ENCODE measurements at regions not wholly inside any gene's neighbourhood (a gene's known extent, or its start where the extent isn't known, plus 50 kb on each side); places are given as distances from the start of the nearest gene placed in this dataset.
"Not testable (repeated sequence)": the region's sequence is repeated elsewhere in the genome, so short reads cannot be mapped to it uniquely, and the experiment has no call there.

DNA sequence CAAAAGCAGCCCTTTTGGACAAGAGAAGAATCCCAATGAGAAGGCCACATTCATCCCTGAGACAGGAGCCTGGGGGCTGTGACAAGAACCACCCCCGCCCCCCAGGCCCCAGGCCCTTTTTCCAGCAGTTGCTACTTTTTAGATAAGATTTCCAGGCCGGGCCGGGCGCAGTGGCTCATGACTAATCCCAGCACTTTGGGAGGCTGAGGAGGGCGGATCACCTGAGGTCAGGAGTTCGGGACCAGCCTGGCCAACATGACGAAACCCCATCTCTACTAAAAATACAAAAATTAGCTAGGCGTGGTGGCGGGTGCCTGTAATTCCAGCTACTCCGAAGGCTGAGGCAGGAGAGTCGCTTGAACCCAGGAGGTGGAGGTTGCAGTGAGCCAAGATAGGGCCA is 179.4 kb downstream of the SPATA31A1 start:
- H3K4me1 ChIP-seq (ENCODE audit: control insufficient read depth in 1 of 2, insufficient read depth in 2 of 2, low read length in 2 of 2); H3K4me3 ChIP-seq (replicated peaks in 1 of 3; ENCODE audit: low read depth in 2 of 3, low read length in 3 of 3); H3K4me1 Mint-ChIP-seq; intact Hi-C loops (cut with micrococcal nuclease); H3K4me2 ChIP-seq (replicated peaks; ENCODE audit: extremely low read depth, low read length, poor library complexity, severe bottlenecking); H3K27me3 Mint-ChIP-seq (ENCODE audit: low read depth in 3 of 3); H3K36me3 Mint-ChIP-seq; H3K36me3 ChIP-seq (replicated peaks in 1 of 2; ENCODE audit: control insufficient read depth in 1 of 2, insufficient read depth in 2 of 2, low read length in 2 of 2); H3K27me3 ChIP-seq (ENCODE audit: control insufficient read depth in 2 of 2, insufficient read depth in 2 of 2, low read length in 2 of 2); H3K27ac ChIP-seq (ENCODE audit: low read depth in 1 of 2, low read length in 2 of 2); H3K9me3 Mint-ChIP-seq; H3K79me2 ChIP-seq (ENCODE audit: insufficient read depth, low read length); H3K27ac Mint-ChIP-seq; DNase-seq; H3K9me3 ChIP-seq (replicated peaks in 1 of 2; ENCODE audit: control insufficient read depth in 1 of 2, insufficient read depth in 1 of 2, low read length in 2 of 2); H3K4me3 Mint-ChIP-seq; H2AFZ ChIP-seq (ENCODE audit: insufficient read depth, low read depth, low read length, poor library complexity, severe bottlenecking); H4K20me1 ChIP-seq (ENCODE audit: insufficient read depth, low read length); H3K9ac ChIP-seq (ENCODE audit: insufficient read depth, low read length, poor library complexity, severe bottlenecking): not testable (repeated sequence)
- no CpG with 5 or more reads among the region's 11 CpGs for WGBS (ENCODE audit: insufficient coverage)

DNA sequence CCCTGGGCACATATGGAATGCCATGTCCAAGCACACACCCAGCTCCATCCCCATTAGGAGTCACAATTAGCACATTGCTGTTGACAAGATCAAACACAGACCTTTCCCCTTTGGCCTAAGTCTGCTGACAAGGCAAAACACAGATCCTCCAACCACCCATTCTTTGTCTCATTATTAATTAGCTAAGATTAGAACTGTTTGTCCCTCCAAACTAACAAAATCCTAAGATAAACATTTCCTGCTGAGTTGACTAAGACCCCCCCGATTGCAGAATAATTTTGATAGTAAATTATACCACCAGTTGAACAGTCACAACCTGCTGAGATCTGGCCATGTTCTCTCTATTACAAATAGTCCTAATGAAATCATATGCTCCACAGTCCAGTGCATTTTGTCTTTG is 186.7 kb downstream of the SPATA31A1 start:
- H3K4me2 ChIP-seq (replicated peaks; ENCODE audit: extremely low read depth, low read length, poor library complexity, severe bottlenecking); H3K36me3 ChIP-seq (replicated peaks in 1 of 2; ENCODE audit: control insufficient read depth in 1 of 2, insufficient read depth in 2 of 2, low read length in 2 of 2); H3K27ac ChIP-seq (ENCODE audit: low read depth in 1 of 2, low read length in 2 of 2); H4K20me1 ChIP-seq (ENCODE audit: insufficient read depth, low read length); H3K4me1 ChIP-seq (ENCODE audit: control insufficient read depth in 1 of 2, insufficient read depth in 2 of 2, low read length in 2 of 2); H3K36me3 Mint-ChIP-seq; H3K9me3 ChIP-seq (replicated peaks in 1 of 2; ENCODE audit: control insufficient read depth in 1 of 2, insufficient read depth in 1 of 2, low read length in 2 of 2); H3K27ac Mint-ChIP-seq; H3K27me3 Mint-ChIP-seq (ENCODE audit: low read depth in 3 of 3); intact Hi-C loops (cut with micrococcal nuclease); H3K79me2 ChIP-seq (ENCODE audit: insufficient read depth, low read length); H3K27me3 ChIP-seq (ENCODE audit: control insufficient read depth in 2 of 2, insufficient read depth in 2 of 2, low read length in 2 of 2); H3K9ac ChIP-seq (ENCODE audit: insufficient read depth, low read length, poor library complexity, severe bottlenecking); DNase-seq; H3K4me3 ChIP-seq (replicated peaks in 1 of 3; ENCODE audit: low read depth in 2 of 3, low read length in 3 of 3); H2AFZ ChIP-seq (ENCODE audit: insufficient read depth, low read depth, low read length, poor library complexity, severe bottlenecking); H3K4me3 Mint-ChIP-seq; H3K4me1 Mint-ChIP-seq: not testable (repeated sequence)
- no CpG with 5 or more reads among the region's 1 CpG for WGBS (ENCODE audit: insufficient coverage)
- peaks cover 0 to 15% (median 9%) of the 10 kb centered on the region in 7 donors for H3K9me3 Mint-ChIP-seq

DNA sequence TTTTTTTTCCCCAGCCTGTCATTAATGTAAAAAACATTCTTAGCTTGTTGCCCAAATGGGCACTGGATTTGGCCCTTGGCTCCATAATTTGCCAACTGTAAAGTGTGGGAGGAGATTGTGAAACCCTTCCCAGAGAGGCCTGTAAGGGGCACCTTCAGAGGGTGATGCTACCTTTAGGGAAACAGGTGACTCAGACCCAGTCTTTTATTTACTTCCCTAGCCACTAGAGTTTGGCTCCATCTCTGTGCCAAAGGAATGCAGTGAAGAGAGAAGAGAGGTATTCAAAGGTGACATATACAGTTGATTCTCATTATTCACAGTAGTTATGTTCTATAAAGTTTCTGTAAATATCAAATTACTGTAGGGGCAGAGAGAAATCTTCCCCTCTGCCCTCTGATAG is 189.6 kb downstream of the SPATA31A1 start:
- H3K4me1 Mint-ChIP-seq: not testable (repeated sequence)

DNA sequence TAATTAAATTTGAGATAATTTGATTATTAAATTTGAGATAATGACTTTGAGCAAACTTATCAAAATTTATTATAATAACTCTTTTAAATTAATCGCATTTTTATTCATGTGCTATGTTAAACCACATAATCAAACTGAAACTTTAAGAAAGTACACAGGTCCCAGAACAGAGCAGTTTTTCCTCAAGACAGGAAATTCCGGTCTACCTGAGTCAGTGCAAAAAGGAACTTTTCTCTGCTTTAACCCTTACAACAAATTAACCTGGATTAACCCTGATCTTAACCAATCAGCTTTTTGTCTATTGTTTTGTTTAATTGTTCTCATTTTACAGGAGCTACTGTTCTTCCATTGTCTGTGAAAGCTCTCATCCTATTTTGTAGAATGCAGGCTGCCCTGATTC is 195.1 kb downstream of the SPATA31A1 start:
- H3K36me3 Mint-ChIP-seq; H3K27me3 ChIP-seq (ENCODE audit: control insufficient read depth in 2 of 2, insufficient read depth in 2 of 2, low read length in 2 of 2); H3K4me3 Mint-ChIP-seq; H3K27ac ChIP-seq (ENCODE audit: low read depth in 1 of 2, low read length in 2 of 2); H2AFZ ChIP-seq (ENCODE audit: insufficient read depth, low read depth, low read length, poor library complexity, severe bottlenecking); H3K27me3 Mint-ChIP-seq (ENCODE audit: low read depth in 3 of 3); H3K4me1 Mint-ChIP-seq; H4K20me1 ChIP-seq (ENCODE audit: insufficient read depth, low read length); H3K4me1 ChIP-seq (ENCODE audit: control insufficient read depth in 1 of 2, insufficient read depth in 2 of 2, low read length in 2 of 2); H3K36me3 ChIP-seq (replicated peaks in 1 of 2; ENCODE audit: control insufficient read depth in 1 of 2, insufficient read depth in 2 of 2, low read length in 2 of 2); H3K9me3 ChIP-seq (replicated peaks in 1 of 2; ENCODE audit: control insufficient read depth in 1 of 2, insufficient read depth in 1 of 2, low read length in 2 of 2); H3K27ac Mint-ChIP-seq; H3K4me2 ChIP-seq (replicated peaks; ENCODE audit: extremely low read depth, low read length, poor library complexity, severe bottlenecking); intact Hi-C loops (cut with micrococcal nuclease); H3K79me2 ChIP-seq (ENCODE audit: insufficient read depth, low read length); DNase-seq; H3K9ac ChIP-seq (ENCODE audit: insufficient read depth, low read length, poor library complexity, severe bottlenecking); H3K4me3 ChIP-seq (replicated peaks in 1 of 3; ENCODE audit: low read depth in 2 of 3, low read length in 3 of 3): not testable (repeated sequence)
- peaks cover 0 to 13% (median under 1%) of the 10 kb centered on the region in 7 donors for H3K9me3 Mint-ChIP-seq
- no CpG with 5 or more reads among the region's 2 CpGs for WGBS (ENCODE audit: insufficient coverage)

More for the DNA sequence above, 189.6 kb downstream of the SPATA31A1 start:
- H3K4me3 Mint-ChIP-seq; DNase-seq; H3K9ac ChIP-seq (ENCODE audit: insufficient read depth, low read length, poor library complexity, severe bottlenecking); H3K27me3 Mint-ChIP-seq (ENCODE audit: low read depth in 3 of 3); H3K79me2 ChIP-seq (ENCODE audit: insufficient read depth, low read length); H3K27ac ChIP-seq (ENCODE audit: low read depth in 1 of 2, low read length in 2 of 2); H3K4me1 ChIP-seq (ENCODE audit: control insufficient read depth in 1 of 2, insufficient read depth in 2 of 2, low read length in 2 of 2); H2AFZ ChIP-seq (ENCODE audit: insufficient read depth, low read depth, low read length, poor library complexity, severe bottlenecking); H3K36me3 Mint-ChIP-seq; H4K20me1 ChIP-seq (ENCODE audit: insufficient read depth, low read length); H3K4me3 ChIP-seq (replicated peaks in 1 of 3; ENCODE audit: low read depth in 2 of 3, low read length in 3 of 3); H3K36me3 ChIP-seq (replicated peaks in 1 of 2; ENCODE audit: control insufficient read depth in 1 of 2, insufficient read depth in 2 of 2, low read length in 2 of 2); H3K4me2 ChIP-seq (replicated peaks; ENCODE audit: extremely low read depth, low read length, poor library complexity, severe bottlenecking); H3K27ac Mint-ChIP-seq; intact Hi-C loops (cut with micrococcal nuclease); H3K27me3 ChIP-seq (ENCODE audit: control insufficient read depth in 2 of 2, insufficient read depth in 2 of 2, low read length in 2 of 2); H3K9me3 ChIP-seq (replicated peaks in 1 of 2; ENCODE audit: control insufficient read depth in 1 of 2, insufficient read depth in 1 of 2, low read length in 2 of 2): not testable (repeated sequence)
- peaks cover 0 to 15% (median 9%) of the 10 kb centered on the region in 7 donors for H3K9me3 Mint-ChIP-seq

All from CD14-positive monocyte (primary cell).